Fibroblast of lung (primary cell): ENCODE measurements at regions not wholly inside any gene's neighbourhood (a gene's known extent, or its start where the extent isn't known, plus 50 kb on each side); places are given as distances from the start of the nearest gene placed in this dataset.

ENCODE experiments used
- DNase-seq, 2 donors: peaks; one replicate each; pipeline versions ENCODE4 v3.0.0 to v3.0.0-alpha.2; 2010; ENCODE audit warnings: low read depth in 2 of 2
- H2AFZ ChIP-seq: 2 replicates; pipeline ENCODE4 v1.5.1; 2012; ENCODE audit warnings: low read length, control low read depth, inconsistent platforms
- H3K27ac ChIP-seq: 2 replicates; pipeline ENCODE4 v1.5.1; 2011; ENCODE audit warnings: low read length, control low read depth; ENCODE audit not compliant: insufficient read depth
- H3K27me3 ChIP-seq: 2 replicates; pipeline ENCODE4 v1.5.1; 2011; ENCODE audit warnings: mild to moderate bottlenecking, low read length; ENCODE audit not compliant: control insufficient read depth, insufficient read depth
- H3K36me3 ChIP-seq: 2 replicates; pipeline ENCODE4 v1.5.1; 2011; ENCODE audit warnings: low read length; ENCODE audit not compliant: control insufficient read depth, insufficient read depth
- H3K4me1 ChIP-seq: 2 replicates; pipeline ENCODE4 v1.5.1; 2011; ENCODE audit warnings: low read length; ENCODE audit not compliant: control insufficient read depth, insufficient read depth; ENCODE audit errors: extremely low read depth
- H3K4me2 ChIP-seq: 2 replicates; pipeline ENCODE4 v1.5.1; 2011; ENCODE audit warnings: low read length, control low read depth; ENCODE audit not compliant: insufficient read depth; ENCODE audit errors: extremely low read depth
- H3K4me3 ChIP-seq, 4 experiments: fragments of 200-600 bp in 1 of 4; sonication (generic) in 1 of 4; replicated peaks in 1 of 4; 2 replicates each; pipeline ENCODE4 v1.5.1; 2011 to 2016; ENCODE audit warnings: low read length in 4 of 4, low read depth in 3 of 4, mild to moderate bottlenecking in 3 of 4, control low read depth in 2 of 4, inconsistent platforms in 1 of 4, mixed read lengths in 1 of 4; ENCODE audit not compliant: insufficient read depth in 1 of 4; ENCODE audit errors: control extremely low read depth in 1 of 4
- H3K79me2 ChIP-seq: 2 replicates; pipeline ENCODE4 v1.5.1; 2012; ENCODE audit warnings: mild to moderate bottlenecking, low read length, inconsistent platforms; ENCODE audit not compliant: control insufficient read depth, insufficient read depth
- H3K9ac ChIP-seq: 2 replicates; pipeline ENCODE4 v1.5.1; 2011; ENCODE audit warnings: mild to moderate bottlenecking, low read length, control low read depth; ENCODE audit not compliant: insufficient read depth
- H3K9me3 ChIP-seq: 2 replicates; pipeline ENCODE4 v1.5.1; 2012; ENCODE audit warnings: low read depth, low read length; ENCODE audit not compliant: control insufficient read depth, insufficient read depth
- H4K20me1 ChIP-seq: 2 replicates; pipeline ENCODE4 v1.5.1; 2011; ENCODE audit warnings: low read length; ENCODE audit not compliant: control insufficient read depth, insufficient read depth; ENCODE audit errors: extremely low read depth
- EZH2 ChIP-seq: IDR thresholded peaks from 2 replicates; pipeline ENCODE4 v1.5.1; 2012; ENCODE audit warnings: low read length, control low read depth, mild to moderate bottlenecking; ENCODE audit errors: missing control alignments
- TF ChIP-seq, protein P1 (sequence below), 2 donors: IDR thresholded peaks in 1 of 2; conservative IDR thresholded peaks in 1 of 2; 1 replicate in 1 of 2; 2 replicates in 1 of 2; pipeline ENCODE4 v1.5.1; 2011 to 2012; ENCODE audit warnings: low read length in 2 of 2, control low read depth in 1 of 2, inconsistent platforms in 1 of 2, low read depth in 1 of 2, mild to moderate bottlenecking in 1 of 2

DNA sequence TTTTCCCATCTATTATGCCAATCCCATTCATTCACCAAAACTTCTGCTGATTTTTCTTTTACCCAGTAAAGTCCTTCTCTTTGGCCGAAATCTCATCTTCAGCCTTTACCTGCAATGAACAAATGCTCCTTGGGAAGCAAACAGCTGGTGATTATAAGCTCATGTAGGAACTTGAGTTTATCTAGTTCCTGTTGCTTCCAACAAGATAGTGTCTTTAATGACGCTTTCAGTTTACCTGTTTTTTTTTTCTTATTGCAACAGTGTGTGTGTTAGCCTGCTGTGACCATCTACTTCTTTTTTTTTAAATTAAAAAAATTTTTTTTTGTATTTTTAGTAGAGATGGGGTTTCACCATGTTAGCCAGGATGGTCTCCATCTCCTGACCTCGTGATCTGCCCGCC, 156.0 kb downstream of the CD47 start:
- Histone ChIP-seq H3K4me2 (no peak overlapping the region), H3K36me3 (no peaks in the 10 kb centered on the region), H3K9ac (no peak overlapping the region), H3K27me3 (no peaks in the 10 kb centered on the region), H4K20me1 (no peaks in the 10 kb centered on the region), H3K9me3 (no peaks in the 10 kb centered on the region), H3K4me3 (no peak overlapping the region), H3K27ac (no peak overlapping the region), H3K79me2 (no peaks in the 10 kb centered on the region), H3K4me1 (no peaks in the 10 kb centered on the region), H2AFZ (no peak overlapping the region)
- no peak for TF ChIP-seq EZH2
- TF ChIP-seq, protein P1, sequence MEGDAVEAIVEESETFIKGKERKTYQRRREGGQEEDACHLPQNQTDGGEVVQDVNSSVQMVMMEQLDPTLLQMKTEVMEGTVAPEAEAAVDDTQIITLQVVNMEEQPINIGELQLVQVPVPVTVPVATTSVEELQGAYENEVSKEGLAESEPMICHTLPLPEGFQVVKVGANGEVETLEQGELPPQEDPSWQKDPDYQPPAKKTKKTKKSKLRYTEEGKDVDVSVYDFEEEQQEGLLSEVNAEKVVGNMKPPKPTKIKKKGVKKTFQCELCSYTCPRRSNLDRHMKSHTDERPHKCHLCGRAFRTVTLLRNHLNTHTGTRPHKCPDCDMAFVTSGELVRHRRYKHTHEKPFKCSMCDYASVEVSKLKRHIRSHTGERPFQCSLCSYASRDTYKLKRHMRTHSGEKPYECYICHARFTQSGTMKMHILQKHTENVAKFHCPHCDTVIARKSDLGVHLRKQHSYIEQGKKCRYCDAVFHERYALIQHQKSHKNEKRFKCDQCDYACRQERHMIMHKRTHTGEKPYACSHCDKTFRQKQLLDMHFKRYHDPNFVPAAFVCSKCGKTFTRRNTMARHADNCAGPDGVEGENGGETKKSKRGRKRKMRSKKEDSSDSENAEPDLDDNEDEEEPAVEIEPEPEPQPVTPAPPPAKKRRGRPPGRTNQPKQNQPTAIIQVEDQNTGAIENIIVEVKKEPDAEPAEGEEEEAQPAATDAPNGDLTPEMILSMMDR (conservative IDR thresholded peaks at IDR 0.05 in 1 of 2, IDR thresholded peaks at IDR 0.05 in 1 of 2; ENCODE audit: low read depth in 1 of 2, low read length in 2 of 2), result no peak
- no peak for DNase-seq

DNA sequence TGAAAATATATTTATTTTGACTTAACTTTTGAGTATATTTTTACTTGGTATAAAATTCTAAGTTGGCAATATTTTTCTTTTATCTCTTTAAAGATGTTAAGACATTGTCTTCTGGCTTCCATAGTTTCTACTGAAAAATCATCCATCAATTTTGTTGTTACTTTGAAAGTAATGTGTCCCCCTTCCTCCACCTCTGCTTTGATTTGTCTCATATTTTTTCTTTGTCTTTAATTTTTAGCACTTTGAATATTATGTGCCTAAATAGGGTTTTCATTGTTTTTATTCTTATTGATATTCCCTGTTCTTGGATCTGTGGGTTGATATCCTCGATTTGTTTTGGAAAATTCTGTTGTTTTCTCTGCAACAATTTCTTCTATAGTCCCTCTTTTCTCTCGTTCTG, 157.4 kb downstream of the CD47 start:
- Histone ChIP-seq H3K27ac (no peak overlapping the region), H3K79me2 (no peaks in the 10 kb centered on the region), H3K36me3 (no peaks in the 10 kb centered on the region), H3K9me3 (no peaks in the 10 kb centered on the region), H4K20me1 (no peaks in the 10 kb centered on the region), H3K9ac (no peak overlapping the region), H3K27me3 (no peaks in the 10 kb centered on the region), H3K4me1 (no peaks in the 10 kb centered on the region), H3K4me2 (no peak overlapping the region), H3K4me3 (no peak overlapping the region), H2AFZ (no peak overlapping the region)
- TF ChIP-seq, protein P1 (conservative IDR thresholded peaks at IDR 0.05 in 1 of 2, IDR thresholded peaks at IDR 0.05 in 1 of 2; ENCODE audit: low read depth in 1 of 2, low read length in 2 of 2), result no peak
- no peak for TF ChIP-seq EZH2
- DNase-seq, result no peak

DNA sequence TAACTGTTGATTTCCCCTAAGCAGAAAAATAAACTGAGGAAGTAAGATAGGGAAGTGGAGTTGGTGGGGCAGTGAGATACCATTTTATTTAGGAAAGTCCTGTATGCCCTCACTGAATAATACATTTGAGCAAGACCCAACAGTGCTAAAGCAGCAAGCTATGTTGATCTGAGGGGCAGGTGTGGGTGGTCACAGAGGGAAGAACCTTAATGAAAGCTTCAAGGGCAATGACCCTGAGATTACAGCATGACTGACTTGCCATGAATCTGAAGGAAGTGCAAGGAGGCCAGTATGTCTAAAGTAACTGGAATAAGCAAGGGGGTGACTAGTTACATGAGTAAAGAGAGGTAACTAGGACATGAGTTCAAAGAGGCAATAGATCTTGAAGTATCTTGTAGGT, 159.5 kb downstream of the CD47 start:
- Histone ChIP-seq H3K4me1 (no peaks in the 10 kb centered on the region), H3K4me2 (no peak overlapping the region), H2AFZ (no peak overlapping the region), H3K79me2 (no peaks in the 10 kb centered on the region), H3K36me3 (no peaks in the 10 kb centered on the region), H3K27ac (no peak overlapping the region), H3K27me3 (no peaks in the 10 kb centered on the region), H3K4me3 (no peak overlapping the region), H3K9me3 (no peaks in the 10 kb centered on the region), H3K9ac (no peak overlapping the region), H4K20me1 (no peaks in the 10 kb centered on the region)
- no peak for TF ChIP-seq EZH2
- DNase-seq, result no peak
